B cell (primary cell): ENCODE measurements at regions not wholly inside any gene's neighbourhood (a gene's known extent, or its start where the extent isn't known, plus 50 kb on each side); places are given as distances from the start of the nearest gene placed in this dataset.

Experiments used
- CTCF ChIP-seq: fragments of 200-600 bp; IDR thresholded peaks from one replicate; pipeline ENCODE4 v1.8.0; 2022; ENCODE audit warnings: antibody characterized with exemption, mild to moderate bottlenecking
- EZH2 ChIP-seq: IDR thresholded peaks from 2 replicates; pipeline ENCODE4 v1.6.1; 2012; ENCODE audit warnings: borderline replicate concordance, low read depth, mild to moderate bottlenecking, moderate library complexity, low read length; ENCODE audit not compliant: insufficient read depth, poor library complexity, severe bottlenecking

DNA sequence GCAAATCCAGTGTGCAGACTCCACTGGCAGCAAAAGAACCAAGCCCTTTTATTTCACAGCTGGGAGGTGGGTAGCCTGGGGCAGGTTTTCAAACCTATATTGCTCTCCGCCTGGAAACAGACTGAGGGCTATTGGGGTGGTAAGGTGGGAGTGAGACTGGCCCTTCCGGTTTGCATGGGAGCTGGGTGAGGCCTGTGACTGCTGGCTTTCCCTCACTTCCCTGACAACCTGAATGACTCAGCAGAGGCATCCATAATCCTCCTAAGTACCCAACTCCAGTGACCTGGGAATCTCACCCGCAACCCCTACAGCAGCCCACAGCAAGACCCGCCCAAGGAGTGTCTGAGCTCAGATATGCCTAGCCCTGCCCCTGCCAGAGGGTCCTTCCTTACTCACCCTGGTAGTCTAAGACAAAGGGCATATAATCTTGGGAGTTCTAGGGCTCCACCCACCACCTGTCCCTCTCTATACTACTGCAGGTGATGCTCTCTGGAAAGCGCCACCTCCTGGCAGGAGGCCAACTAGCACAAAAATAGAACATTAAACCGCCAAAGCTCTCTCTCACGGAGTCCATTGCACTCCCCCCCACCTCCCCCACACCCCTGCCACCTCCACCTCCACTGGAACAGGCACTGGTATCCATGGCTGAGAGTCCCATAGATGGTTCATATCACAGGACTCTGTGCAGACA lies 602.0 kb upstream of the C16orf82 start:
- TF ChIP-seq EZH2 = no peak
- TF ChIP-seq CTCF = no peak
